GM19395 (cell line): ENCODE measurements at regions not wholly inside any gene's neighbourhood (a gene's known extent, or its start where the extent isn't known, plus 50 kb on each side); places are given as distances from the start of the nearest gene placed in this dataset.

Source experiments
- ATAC-seq: cut with Tn5 transposase; IDR thresholded peaks from one replicate; pipeline ENCODE4 v1.9.1; 2021; ENCODE audit warnings: mild to moderate bottlenecking, moderate library complexity; ENCODE audit not compliant: unreplicated experiment

DNA sequence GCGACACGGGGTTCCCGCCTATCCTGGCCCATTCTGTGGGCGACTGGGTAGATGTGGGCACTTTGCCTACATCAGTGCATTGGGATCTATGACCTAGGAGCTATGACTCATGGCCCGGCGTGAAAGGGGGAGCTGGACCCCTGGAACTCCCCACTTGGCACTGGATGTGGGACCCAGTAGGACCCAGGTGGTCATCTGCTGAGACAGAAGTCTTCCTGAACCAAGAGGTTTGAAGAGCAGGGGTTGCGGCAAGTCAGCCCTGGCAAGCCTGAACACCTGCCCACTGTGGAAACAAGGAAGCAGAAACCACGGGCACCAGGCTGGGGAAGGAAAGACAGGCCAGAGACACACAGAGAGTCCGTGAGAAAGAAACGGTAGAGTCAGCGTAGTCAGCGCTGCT lies 656.7 kb downstream of the AJAP1 start:
- no peak for ATAC-seq

DNA sequence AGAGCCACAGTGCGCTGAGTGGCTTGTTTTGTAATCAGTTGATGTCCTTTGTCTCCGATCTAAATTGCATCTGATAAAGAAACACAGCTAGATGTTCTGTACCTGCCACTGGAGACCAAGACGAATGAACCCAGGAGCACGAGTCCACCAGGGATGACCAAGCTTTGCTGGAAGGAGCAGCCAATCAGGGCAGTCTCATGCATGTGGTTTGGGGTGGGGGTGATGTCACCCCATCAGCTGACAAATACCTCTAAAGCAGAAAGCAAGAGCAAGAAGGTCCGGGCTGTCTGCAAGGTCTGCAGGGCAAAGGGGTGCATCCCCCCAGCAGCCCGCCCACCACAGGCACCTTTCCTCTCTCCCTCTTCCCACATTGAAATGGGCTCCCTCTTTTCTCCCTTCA lies 653.8 kb downstream of the AJAP1 start:
- ATAC-seq, result no peak

GRCh38 chr1:5304702-5305101 lies 650.3 kb downstream of the AJAP1 start:
- ATAC-seq, result no peak

DNA sequence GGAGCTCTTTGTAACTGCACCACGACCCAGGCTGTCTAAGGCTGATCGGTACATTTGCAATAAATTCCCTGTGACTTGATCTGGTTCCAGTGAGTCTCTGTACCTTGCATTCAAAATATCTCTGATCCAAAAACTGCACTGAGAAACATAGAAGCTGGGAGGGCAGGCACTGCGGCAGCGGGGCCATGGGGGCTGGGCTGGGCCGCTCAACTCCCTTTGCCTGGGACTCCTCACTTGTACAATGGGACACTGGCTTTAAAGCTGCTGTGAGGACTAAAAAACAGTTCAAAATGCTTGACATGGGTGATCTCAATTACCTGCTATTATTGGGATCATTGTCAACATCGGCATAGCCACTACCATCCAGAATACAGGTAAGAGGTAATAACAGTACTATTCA lies 644.0 kb downstream of the AJAP1 start:
- no peak for ATAC-seq

DNA sequence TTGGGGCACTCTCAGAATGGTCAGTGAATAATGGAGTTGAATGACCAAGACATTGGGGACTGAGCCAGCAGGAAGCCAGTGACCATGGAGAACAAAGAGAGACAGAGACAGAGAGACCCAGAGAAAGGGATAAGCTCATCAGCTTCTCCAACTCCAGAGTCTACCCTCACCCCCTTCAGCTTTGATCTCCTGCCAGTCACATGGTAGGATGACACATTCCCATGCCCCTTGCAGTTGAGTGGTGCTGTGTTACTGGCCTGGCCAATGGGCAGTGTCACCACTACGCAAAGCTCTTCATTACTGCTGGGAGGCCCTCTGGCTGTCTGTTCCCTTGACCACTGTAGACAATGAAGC lies 643.5 kb downstream of the AJAP1 start:
- ATAC-seq, result no peak

- ATAC-seq, result no peak
These were observed 642.9 kb downstream of the AJAP1 start for GRCh38 chr1:5297180-5297885.

GRCh38 chr1:5296557-5297179 lies 642.3 kb downstream of the AJAP1 start:
- no peak for ATAC-seq

- no peak for ATAC-seq
These were observed 641.7 kb downstream of the AJAP1 start for GRCh38 chr1:5296095-5296494.

DNA sequence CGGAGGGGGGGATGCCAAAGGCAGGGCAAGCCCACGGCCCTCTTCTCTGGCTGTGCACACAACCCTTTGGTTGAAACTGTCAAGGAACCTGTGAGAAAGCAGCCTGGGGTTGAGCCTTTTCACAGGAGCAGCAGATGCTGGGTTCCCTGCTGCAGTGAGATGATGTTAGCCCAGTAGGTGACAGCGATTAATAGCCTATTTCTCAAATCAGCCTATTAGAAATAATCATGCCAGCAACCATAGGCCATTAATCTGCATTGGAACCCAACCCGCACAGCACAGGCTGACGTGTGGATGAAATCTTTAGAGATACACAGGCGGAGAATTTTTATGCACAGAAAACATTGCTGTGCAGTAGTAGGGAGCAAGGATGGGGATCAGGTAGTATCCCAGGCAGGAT lies 637.5 kb downstream of the AJAP1 start:
- no peak for ATAC-seq

GRCh38 chr1:5287178-5288150 lies 633.1 kb downstream of the AJAP1 start:
- ATAC-seq, result no peak

DNA sequence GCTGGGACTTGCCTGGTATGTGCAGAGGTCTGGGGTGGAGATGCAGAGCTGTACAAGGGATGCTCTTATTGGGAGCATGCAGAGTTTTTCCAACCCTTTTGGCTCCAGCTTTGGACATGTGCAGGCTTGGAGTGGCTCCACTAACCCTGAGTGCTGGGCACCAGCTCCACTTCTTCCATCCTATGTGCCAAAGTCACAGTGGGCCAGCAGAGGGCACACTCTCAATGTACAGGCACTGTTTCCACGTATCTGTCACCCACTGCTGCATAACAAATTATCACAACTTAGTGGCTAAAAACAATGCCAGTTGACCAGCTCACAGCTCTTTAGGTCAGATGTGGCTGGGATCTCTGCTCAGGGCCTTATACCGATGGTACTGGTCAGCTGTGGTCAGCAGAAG lies 631.8 kb downstream of the AJAP1 start:
- ATAC-seq, result no peak

DNA sequence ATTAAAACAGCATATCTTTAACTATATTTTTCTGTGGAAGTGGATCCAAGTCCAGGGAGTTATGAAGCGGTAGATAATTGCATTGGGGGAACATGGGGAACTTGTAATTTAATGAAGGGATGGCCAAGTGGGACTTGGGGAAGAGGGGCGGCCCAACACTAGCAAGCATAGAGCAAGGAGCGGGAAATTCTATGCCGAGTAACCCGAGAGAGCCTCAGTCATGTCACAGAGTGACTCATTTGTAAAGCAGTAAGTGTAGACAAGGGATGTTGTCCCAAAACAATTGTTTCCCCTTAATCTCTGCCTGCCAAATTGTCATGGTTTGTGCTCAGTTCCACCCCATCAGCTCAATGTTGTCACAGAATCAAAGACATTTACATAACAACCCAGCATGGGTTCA lies 620.1 kb downstream of the AJAP1 start:
- no peak for ATAC-seq

- ATAC-seq, result no peak
These were observed 619.0 kb downstream of the AJAP1 start for GRCh38 chr1:5273280-5274003.

DNA sequence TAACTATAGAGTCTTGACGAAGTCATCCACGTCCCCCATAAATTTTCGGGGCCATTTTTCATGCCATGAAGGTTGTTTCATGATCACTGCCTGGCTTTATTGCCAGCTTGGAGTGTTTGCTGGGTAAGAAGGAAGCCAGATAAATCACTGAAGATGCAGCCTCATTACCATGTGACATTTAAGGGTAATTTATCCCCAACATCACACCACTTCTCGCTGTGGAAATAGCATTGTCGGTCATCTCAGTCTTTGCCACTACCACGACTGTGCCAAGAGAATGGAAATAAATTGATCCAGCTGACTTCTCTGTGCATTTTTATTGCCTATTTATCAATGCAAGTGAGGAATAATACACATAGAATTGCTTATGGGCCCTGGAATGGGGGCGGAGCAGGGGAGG lies 617.9 kb downstream of the AJAP1 start:
- no peak for ATAC-seq

GRCh38 chr1:5271264-5271663 lies 616.9 kb downstream of the AJAP1 start:
- no peak for ATAC-seq

GRCh38 chr1:5269901-5270300 lies 615.5 kb downstream of the AJAP1 start:
- ATAC-seq, result no peak

- no peak for ATAC-seq
These were observed 613.3 kb downstream of the AJAP1 start for GRCh38 chr1:5267603-5268235.

DNA sequence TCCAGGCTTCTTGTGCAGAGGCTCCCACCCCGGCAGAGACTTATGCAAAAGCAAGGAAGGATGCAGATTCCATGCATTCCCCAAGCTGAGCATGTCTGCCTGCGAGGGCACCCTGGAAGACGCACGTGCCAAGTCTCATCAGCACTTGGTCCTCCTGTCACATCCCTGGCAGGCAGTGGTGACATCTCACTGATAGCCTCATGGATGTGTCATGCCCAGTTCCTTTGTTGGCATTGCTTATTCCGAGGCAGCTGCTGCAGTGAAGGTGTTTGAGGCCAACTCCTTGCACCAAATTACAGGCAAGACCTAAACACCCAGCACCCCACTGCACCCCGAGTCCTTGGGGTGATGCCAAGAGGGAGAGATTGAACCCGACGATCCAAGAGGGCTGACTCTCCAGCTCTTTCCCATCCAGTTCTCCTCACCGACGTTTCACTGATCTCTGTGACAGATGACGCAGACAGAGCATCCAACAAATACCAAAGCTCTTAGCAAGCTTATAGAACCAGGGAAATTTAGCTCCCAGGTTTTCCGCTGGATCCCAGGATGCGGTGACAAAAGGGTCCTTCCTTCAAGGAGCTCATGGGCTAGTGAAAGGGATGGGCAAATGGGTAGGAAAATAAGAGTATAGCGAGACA lies 611.1 kb downstream of the AJAP1 start:
- no peak for ATAC-seq

GRCh38 chr1:5264476-5264875 lies 610.1 kb downstream of the AJAP1 start:
- no peak for ATAC-seq

DNA sequence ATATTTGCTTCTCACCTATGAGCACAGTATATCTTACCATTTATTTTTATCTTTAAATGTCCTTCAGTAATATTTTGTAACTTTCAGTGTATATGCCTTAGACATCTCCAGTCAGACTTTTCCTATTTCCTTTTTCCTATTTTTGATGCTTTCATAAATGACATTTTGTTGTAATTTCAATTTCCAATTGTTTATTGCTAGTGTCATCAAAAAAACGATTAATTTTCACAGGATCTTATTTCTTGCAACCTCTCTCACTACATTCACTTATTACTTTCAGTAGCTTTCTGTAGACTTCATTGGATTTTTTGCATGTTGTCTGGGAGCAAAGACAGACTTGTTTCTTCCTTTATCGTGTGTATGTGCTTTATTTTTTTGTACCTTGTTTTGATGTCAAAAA lies 602.4 kb downstream of the AJAP1 start:
- no peak for ATAC-seq
